NCI-H1105 treated with DMSO at 0.1 percent for 48 hours (cell line): ENCODE measurements at regions not wholly inside any gene's neighbourhood (a gene's known extent, or its start where the extent isn't known, plus 50 kb on each side); places are given as distances from the start of the nearest gene placed in this dataset.

Experiments
- DNase-seq: peaks from one replicate; lab custom pipeline; 2025; lab: John Stamatoyannopoulos, UW

DNA sequence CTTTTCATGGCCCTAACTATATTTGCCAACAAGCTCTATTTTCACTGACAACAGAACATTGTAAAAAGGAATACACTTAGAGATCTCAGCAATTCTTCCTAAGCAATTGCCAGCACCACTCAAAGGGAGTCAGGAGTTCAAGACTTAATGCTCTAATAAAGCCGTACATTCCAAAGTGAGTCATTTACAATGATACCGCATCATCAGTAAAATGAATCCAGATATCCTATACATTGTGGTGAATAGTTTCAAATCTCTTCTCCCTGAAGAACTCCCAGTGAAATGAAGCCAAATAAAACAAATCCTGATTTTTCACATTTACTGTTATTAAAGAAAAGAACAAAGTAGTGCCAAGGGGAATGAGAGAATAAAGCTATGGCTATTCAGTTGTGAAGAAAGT lies 2898.7 kb upstream of the PCDH20 start:
- DNase-seq, result no peak

- DNase-seq, result no peak
Measured at GRCh38 chr13:64311948-64312347, 2896.3 kb upstream of the PCDH20 start.

GRCh38 chr13:64311112-64311511 lies 2895.5 kb upstream of the PCDH20 start:
- DNase-seq, result no peak

DNA sequence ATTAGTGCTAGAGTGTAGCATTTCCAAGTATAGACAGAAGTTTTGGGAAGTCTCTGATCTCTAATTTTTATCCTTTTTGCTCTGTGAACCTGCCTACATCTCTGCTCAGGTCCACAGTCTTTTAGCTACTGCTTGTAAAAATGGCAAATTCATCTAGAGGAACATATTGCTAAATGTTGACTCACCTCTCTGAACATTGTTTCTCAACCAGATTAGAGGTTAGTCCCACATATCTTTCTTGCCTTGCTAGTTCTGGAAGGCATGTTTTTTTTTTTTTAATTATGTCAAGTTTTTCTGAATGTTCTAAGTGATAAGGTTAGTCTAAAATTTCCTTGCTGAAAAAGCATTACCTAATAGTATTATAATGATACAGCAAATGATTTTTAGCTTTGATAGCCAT lies 2889.6 kb upstream of the PCDH20 start:
- no peak for DNase-seq

DNA sequence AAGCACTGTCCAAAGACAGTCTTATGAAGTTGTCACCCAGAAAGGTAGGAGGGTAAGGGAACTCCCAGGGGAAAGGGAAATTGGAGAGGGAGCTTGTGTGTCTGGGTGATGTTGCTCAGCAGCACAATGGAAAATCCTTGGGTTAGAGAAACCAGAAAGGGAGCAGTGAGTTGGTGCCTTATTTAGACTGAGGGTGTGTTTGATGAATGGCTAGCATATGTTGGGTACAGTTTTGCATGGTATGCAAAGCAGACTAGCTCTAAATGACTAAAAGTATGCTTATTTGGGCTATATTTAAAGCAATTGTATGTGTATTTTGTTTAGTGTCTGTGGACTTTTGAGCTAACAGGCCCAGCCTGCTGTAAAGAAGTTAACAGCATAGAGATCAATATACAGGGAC lies 2884.6 kb upstream of the PCDH20 start:
- no peak for DNase-seq

DNA sequence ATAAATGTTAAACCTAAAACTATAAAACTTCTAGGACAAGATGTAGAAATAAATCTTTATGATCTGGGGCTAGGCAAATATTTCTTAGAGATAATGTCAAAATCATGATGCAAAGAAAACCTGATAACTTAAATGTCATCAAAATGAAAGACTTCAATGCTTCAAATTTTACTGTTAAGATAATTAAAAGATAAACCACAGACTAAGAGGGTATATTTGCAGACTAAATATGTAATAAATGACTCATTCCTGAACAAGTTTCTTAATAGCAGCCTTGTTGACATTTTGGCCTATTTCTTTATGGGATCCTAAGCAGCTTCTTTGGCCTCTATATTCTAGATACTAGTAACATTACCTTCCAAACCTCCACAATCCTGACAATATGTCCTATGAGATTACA lies 2878.3 kb upstream of the PCDH20 start:
- DNase-seq, result no peak

DNA sequence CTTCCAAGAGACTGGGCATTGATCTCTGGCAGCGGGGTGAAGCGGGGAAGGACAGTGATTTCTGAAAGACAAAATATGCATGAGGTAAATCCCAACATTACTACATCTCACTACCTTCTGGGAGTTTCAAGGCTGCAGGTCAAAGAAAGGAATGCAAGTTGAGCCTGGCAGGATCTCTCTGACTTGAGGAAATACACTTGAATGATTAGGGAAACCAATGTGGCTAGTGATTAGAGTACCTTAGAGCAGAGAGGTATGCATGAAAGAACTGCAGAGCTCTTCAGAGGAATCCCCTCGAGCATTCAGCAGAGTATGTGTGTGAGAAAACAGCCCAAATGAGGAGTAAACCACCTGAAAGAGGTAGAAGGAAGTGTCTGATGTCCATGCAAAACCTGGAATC lies 2874.1 kb upstream of the PCDH20 start:
- DNase-seq, result no peak

GRCh38 chr13:64283926-64284325 lies 2868.3 kb upstream of the PCDH20 start:
- no peak for DNase-seq

GRCh38 chr13:64278493-64278892 lies 2862.8 kb upstream of the PCDH20 start:
- no peak for DNase-seq

GRCh38 chr13:64277097-64277496 lies 2861.4 kb upstream of the PCDH20 start:
- DNase-seq, result no peak

DNA sequence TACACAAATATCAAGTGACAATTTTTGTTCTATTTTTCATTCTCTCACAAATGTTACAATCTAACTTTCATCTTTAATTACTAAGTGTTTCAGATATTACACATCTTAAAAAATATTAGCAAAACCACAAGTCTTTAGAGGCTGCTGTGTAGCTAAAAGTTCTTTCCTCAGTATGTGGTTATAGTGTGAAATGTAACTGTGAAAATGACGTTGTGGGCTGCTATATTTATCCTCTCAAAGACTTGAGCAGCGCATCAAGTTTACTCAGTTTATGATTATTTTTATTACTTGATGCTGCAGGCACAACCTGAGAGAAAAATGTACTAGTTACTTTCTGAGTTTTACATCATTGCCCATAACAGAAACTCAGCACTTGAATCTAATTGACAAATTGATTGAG lies 2860.6 kb upstream of the PCDH20 start:
- DNase-seq, result no peak

GRCh38 chr13:64274481-64275217 lies 2859.0 kb upstream of the PCDH20 start:
- DNase-seq, result no peak

GRCh38 chr13:64273780-64274179 lies 2858.1 kb upstream of the PCDH20 start:
- DNase-seq, result no peak

DNA sequence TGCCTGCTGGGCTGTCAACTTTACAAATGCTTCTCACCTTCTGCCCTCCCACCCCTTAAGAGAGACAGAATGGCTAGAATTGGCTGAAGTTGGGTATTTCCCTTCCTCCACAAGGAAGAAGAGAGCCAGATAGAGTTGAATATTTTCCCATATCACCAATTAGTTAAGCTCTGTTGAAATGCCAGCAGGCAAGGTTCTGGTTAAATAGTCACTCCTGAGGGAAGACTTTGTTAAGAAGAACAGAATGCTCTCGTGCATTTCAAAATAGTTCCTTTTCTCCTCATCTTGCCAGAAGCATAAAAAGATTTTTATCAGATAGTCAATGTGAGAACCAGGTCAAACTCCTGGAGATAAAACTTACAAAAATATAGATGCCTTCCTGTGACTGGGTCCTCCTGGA lies 2857.0 kb upstream of the PCDH20 start:
- no peak for DNase-seq

- DNase-seq, result no peak
Measured at GRCh38 chr13:64266024-64266423, 2850.4 kb upstream of the PCDH20 start.

GRCh38 chr13:64263285-64263684 lies 2847.6 kb upstream of the PCDH20 start:
- no peak for DNase-seq

DNA sequence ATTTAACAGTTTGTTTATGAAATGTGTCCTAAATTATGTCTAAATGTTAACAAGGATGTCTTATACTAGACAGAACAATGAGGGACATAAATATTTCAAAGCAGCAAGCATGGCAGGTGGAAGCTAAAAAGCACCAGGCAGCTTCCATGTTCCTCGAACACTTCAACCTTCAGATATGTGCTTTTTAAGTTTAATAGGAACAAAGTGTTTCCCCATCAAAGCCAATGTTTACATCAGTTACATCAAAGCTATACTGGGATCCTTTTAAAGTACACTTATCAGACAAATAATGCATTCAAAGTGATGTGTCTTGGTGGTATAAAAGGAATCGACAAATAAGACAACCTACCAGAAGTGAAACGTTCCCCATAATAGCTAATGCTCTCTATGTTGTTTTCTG lies 2841.1 kb upstream of the PCDH20 start:
- DNase-seq, result no peak

GRCh38 chr13:64255988-64256387 lies 2840.3 kb upstream of the PCDH20 start:
- DNase-seq, result no peak

GRCh38 chr13:64248371-64249065 lies 2832.9 kb upstream of the PCDH20 start:
- no peak for DNase-seq

GRCh38 chr13:64239372-64239771 lies 2823.7 kb upstream of the PCDH20 start:
- DNase-seq, result no peak

GRCh38 chr13:64234255-64234654 lies 2818.6 kb upstream of the PCDH20 start:
- DNase-seq, result no peak

DNA sequence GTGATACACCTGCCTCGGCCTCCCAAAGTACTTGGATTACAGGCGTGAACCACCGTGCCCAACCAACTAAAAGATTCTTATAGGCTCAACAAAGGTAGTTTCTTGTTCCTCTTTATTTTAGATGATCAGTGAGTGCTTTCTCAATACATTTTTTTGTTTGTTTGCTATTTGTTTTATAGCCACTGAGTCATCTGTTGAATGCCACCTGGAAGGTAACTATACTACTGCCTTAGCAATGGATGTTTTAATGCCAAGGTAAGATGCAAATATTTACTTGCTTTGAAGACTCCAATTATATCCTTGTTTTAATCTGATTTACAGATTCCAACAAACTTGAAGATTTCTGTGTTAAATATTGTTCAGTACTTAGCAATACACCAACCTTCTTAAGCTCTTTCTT lies 2807.4 kb upstream of the PCDH20 start:
- no peak for DNase-seq

DNA sequence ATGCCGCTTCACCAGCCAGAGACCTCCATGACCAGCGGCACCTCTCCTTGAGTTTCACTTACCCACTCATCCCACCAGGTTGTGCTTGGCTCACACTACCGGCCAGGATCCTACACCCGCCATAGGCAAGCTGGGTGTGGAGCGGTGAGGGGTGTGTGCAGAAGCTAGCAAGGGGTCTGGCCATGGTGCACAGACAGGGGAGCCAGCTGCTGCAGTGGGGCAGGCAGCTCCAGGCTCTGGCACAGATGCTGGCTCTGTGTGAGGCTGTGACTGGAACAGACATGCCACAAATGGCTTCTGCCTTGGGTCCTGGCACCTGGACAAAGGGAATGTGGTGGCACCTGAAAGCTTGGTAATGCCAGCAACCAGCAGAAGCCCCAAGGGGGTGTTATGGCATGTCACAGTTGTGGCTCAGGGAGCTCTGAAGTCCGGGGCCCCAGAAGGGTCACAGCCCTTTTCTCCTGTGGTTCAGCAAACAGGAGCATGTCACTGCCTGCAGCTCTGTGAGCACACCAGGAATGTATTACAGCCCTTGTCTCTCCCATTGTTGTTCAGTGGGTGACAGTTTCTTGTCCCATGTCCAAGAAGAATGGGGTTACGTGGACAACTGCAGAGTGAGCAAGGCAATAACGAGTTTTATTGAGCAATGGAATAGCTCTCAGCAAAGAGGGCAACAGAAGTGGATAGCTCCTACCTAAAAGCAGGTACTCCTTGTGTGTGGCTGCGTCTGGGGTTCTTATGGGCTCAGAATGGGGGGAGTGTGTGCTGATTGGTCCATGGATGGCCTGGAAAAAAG lies 2791.0 kb upstream of the PCDH20 start:
- no peak for DNase-seq
